ENCODE measurements at regions not wholly inside any gene's neighbourhood (a gene's known extent, or its start where the extent isn't known, plus 50 kb on each side); places are given as distances from the start of the nearest gene placed in this dataset.

DNA sequence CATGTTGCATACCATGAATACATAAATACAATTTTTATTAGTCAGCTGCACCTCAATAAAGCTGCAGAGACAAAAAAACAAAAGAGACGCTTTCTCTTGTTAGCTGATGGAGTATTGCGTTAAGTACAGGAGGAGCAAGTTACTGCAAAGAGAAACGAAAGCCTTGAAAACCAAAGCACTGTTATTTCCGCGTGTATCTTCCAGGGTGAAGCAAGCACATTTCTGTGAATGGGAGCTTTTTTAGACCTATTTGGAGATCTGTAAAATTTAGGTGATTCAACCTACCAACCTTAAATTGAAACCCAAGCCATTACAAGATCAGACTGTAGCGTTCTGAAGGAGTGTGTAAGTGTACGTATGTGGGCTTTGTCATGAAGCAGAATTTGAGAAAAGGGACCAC lies 390.4 kb downstream of the SOX9 start:
- no peak for DNase-seq

- no peak for DNase-seq
These were observed 391.1 kb downstream of the SOX9 start for GRCh38 chr17:72511874-72512273.

- DNase-seq, result no peak
These were observed 392.1 kb downstream of the SOX9 start for GRCh38 chr17:72512649-72513556.

DNA sequence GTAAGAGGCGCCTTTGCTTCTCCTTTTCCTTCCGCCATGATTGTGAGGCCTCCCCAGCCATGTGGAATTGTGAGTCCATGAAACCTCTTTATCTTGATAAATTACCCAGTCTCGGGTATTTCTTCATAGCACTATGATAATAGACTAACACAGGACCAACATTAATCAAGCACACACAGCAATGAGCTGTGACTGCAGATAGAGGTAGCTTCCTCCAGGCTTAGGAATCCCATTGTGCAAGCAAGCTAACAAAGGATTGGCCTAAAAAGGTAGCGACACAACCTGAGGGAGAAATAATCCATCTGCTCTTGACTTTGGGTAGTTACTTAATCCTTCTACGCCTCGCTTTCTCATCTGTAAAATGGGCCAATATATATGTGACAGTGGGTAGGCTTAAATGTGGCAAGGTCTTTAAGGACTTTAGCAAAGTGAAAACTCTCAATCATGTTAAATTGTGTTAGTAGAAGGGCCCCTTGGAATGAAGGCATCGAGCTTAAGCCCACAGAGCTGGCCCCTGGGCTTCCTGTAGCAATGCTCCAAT lies 393.6 kb downstream of the SOX9 start:
- no peak for DNase-seq

DNA sequence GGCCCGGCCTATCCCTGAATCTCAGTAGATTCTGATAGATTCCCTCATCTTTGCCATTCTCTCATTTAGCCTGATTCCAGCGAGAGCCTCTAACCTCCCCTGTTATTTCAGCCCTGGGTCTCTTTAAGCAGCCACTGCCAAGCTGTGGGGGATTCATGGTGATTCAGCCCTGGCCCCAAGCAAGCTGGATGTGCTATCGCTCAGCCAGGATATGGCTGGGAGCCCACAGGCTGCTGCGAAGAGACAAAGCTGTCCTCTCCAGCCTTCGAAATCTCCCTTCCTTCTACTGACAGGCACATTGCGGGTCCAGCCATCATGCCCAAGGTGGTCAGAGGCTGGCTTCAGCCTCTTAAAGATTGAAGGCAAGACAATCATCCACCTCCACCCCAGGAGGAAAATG lies 394.1 kb downstream of the SOX9 start:
- no peak for DNase-seq

DNA sequence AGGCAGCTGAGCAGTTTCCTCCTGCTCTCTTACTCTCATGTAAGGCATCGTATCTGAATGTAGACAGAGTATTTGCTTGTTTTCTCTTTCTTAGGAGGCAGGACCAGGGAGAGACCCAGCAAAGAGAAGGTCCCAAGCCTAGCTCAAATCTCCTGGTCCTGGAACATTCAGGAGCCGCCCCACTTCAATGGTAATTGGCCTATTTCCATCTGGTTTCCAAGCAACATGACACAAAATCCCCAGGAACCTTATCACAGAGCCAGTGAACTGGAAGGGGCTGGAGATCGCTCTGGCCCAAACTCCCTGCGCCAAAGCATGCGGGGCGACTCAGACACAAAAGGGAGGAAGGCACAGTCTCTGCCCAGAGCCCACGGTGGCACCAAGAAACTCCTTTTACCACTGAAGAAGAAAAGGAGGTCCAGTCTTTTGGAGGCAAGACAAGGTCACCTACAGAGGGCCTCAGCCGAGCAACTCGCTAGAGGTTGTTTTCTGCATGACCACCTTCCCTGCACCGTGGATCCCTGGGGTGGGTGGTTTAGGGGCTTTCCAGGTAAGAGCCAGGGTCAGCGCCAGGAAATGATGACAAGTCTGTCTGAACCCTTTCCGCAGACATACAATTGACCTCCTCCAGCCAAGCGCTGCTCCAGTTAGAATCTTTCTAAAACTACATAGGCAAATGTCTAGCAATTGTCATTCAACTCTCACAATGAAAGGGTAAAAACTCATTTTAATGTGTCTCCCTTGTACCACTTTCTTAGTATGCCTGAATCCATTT lies 394.7 kb downstream of the SOX9 start:
- DNase-seq, result no peak

DNA sequence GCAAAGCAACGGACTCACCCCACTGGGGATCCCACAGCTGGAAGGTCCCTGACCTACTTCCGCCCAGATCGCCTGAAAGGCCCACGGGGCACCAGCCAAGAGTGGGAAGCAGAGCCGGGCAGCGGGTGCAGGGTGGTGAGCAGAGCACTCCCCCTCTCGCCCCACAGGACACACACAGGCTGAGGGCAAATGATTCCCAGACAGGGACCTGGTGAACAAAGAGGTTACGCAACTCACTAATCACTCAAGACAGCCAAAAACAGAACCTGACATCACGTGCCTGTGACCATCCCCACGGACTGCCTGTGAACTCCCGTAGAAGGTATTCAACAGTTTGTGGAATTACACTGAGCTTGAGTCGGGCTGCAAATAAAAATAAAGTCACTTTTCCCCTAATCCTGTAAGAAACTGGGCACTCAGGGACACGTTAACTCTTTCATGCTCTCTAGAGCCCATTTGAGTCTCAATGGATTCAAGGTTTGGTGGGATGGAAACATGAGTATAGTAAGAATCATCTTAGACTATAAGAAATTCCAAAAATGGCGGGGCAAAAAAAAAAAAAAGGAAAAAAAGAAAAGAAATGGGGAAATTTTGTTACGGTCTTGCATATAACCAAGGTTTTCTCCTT lies 396.1 kb downstream of the SOX9 start:
- no peak for DNase-seq

DNA sequence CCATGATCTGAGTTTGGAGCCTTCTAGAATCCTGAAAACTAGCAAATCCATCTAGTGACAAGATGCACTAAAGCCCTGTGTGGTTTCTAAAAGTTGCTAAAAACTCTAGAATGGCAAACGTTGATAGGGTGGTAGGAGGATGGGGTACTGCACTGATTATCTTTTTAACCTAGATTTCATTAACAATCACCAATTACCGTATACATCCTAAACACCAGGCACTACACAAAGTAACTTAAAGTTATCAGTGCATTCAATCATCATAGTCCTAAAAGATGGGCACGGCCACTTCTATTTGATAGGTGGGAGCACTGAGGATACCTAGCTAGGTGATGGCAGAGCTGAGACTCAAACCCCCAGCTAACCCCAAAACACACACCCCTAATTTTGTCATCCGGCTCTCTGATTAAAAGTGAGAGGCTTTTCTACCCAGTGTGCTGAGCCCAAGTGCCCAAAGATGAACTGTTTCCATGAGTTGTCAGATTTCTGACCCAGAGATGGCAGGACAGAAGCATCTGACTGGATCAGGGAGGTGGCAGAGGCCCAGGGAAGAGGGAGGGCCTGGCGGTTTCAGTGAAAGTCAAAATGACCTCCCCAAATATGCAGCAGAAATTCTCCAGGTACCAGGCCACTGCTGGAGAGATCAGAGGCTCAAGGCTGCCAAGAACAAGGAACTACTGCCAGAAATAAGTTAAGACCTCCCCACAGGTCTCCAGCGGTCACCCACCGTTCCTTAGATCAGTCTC lies 396.8 kb downstream of the SOX9 start:
- DNase-seq, result no peak

GRCh38 chr17:72518159-72518732 lies 397.4 kb downstream of the SOX9 start:
- no peak for DNase-seq

- DNase-seq, result no peak
These were observed 398.2 kb downstream of the SOX9 start for GRCh38 chr17:72518753-72519597.

DNA sequence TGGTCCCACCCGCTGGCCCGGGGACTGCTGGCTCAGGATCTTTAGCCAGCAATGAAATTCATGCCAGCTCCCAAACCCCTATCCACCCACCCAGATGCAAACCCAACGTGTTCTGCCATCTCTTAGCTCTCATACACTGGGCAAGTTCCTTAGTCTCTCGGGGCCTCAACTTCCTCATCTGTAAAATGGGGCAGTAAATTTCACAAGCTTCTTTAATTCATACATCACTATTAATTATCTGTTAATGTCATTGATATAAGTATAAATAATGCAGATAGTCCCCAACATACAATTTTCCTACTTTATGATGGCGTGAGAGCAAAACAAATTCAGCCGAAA lies 398.7 kb downstream of the SOX9 start:
- no peak for DNase-seq

GRCh38 chr17:72520665-72521303 lies 400.0 kb downstream of the SOX9 start:
- no peak for DNase-seq

GRCh38 chr17:72523491-72523890 lies 402.7 kb downstream of the SOX9 start:
- DNase-seq, result no peak

DNA sequence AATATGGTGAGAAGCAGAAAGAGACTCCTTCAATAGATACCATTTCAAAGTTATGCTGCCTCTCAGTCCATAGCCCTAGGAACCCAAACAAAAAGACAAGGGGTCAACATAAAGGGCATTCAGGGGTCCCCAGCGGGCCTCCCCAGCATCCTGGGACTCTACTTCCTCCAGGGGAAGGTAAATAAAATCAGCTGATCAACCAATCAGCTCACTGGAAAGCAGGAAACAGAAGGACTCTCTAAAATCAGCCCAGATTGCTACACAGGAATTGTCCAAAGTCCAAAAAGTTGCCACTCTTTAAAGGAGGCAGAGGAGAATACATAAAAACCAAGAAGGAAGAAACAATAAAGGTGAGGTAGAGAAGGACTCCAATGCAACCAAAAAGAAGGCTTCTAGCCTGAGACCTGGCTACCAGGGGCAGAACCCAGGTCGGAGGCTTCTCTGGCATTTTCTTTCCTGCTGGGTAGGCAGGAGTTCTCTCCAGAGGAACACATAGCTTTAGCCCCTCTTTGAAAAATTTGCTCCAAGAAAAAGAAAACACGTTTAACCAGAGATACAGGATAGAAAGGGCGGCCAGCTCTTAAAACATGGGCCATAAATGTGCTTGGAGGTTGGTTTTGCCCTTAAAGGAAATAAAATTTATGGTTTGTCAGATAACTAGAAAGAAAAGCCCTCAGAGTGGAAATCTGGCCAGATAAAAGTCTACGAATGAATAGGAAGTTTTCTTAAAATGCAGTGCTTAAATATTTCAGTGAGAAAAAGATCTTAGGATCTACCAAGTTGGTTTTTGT lies 404.6 kb downstream of the SOX9 start:
- DNase-seq, result no peak

- DNase-seq, result no peak
These were observed 405.9 kb downstream of the SOX9 start for GRCh38 chr17:72526769-72527168.

DNA sequence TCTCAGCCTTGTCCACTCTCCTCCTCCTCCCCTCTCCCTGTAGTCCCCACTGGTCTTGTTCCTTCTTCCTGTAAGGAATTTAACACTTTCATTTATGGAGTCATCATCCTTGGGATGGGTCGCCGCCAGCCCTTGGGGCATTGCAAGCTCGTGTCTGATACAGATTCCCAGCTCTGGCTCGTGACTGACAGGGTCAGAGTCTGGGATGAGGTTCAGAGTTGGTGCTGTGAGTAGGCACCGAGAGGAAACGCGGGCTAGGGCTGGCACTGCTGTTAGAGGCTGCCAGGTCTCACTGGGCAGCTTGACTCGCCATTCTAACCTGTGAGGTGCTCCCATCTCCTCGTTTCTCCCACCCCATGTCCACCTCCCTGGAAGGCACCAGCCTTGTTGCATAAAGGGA lies 407.0 kb downstream of the SOX9 start:
- no peak for DNase-seq

DNA sequence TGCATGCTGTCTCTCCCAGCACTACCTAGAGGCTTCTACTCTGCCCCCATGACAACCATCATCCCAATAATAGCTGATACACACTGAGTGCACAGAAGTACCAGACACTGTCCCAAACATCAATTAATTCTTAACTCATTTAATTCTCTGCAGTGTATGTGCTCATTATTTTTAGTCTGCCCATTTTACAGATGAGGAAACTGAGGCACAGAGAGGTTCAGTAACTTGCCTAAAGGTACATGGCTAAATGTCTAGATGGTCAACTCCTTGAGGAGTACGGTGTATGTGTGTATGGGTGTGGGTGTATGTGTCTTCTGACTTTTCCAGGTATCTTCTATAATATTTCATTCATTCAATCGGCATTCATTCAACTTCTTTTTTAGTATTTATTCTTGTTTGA lies 407.9 kb downstream of the SOX9 start:
- no peak for DNase-seq

DNA sequence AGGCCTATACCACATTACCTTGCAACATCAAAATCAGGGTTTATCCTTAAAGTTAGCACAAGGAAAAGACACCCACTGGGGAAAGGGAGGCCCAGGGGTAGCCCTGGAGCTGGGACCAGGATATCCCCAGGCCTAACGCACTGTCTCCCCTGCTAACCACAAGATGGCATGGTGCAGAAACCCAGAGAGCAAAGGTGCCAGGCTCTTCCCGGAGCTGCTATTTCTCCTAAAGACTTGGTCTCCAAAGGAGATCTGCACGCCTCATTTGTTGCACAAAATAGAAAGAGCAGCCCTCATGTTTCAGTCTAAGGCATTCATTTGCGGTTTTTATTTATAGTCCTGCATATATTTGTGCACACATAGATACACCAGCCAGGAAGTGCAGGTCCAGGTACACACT lies 408.6 kb downstream of the SOX9 start:
- DNase-seq, result no peak

DNA sequence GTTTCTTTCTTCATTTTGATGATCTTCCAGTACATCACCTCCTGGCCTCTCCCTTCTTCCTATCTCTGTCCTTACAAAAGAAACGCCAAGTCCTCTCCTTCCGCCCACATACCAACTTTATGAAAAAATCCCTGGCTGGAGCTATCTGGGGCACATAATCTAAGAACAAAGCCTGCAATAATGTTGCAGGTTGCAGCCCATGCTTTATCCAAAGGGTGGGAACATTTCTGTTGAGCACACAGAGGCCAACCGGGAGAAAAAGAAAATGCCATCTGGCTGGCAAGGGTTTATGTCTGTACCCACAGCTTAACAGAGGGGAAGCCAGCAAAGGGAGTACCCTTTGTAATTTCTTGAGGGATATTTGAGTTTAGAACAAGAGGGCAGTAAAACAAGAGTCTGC lies 409.6 kb downstream of the SOX9 start:
- no peak for DNase-seq

GRCh38 chr17:72531729-72532128 lies 410.9 kb downstream of the SOX9 start:
- no peak for DNase-seq

Measured in cortex of kidney (tissue), 1 donor.